Stimulated activated CD4-positive, alpha-beta T cell treated with anti-CD3 and anti-CD28 coated beads, Interleukin-2, amount 100 ng/mL, for 24 hours (primary cell): ENCODE measurements at regions not wholly inside any gene's neighbourhood (a gene's known extent, or its start where the extent isn't known, plus 50 kb on each side); places are given as distances from the start of the nearest gene placed in this dataset.

Experiments used
- DNase-seq, 2 donors: peaks; one replicate each; pipeline ENCODE4 v3.0.0-alpha.2; 2020

DNA sequence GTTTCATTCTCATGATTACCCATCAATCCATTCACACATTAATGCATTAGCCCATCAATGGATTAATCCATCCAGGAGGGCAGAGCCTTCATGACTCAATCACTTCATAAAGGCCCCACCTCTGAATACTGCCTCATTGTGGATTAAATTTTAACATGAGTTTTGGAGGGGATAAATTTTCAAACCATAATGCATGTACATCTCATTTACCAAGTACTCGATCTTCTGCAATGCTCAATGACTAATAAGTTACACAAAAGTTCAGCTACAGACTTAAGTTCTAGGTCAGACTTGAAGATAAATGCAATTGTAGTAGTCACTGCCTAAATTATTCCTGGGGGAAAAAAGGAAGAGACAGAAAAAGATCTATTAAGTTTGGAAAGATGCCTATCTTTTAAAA lies 120.0 kb upstream of the OSR1 start:
- no peak for DNase-seq

DNA sequence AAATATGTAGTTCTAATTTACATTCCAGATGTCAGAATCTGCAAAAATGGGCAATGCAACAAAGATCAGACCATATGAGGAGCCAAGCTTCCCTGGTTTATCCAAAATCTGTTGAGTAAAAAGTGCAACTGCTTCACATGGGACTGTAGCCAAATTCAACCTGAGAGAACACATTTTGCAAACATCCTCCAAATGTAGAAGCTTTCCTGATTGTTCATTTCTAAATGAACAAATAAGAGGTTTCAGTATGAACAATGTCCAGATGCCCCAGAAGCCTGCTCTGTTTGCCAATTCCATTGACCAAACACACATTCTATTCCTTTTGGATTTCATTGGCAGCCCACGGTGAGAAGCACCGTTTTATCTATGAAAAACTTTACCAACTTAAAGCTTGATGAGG lies 117.9 kb upstream of the OSR1 start:
- DNase-seq = no peak

DNA sequence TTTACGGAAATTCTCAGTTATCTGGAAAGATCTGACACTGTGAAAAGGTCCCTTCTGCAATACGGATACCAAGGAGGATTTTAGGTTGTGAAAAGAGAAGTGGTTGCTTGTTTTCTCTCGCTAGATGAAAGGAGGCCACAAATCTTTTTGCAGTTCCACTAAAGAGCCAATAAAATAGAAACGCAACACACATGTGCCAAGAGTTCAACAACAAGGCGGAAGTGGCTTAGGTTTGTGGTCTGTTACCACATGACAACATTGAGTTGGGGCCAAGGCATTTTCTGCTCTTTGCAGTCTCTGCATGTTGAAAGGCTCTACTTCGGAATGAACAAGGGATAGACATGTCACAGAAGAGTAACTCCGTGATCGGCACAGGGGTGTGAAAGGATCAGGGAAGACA lies 115.7 kb upstream of the OSR1 start:
- peak; percentile 8 to 23 for DNase-seq

DNA sequence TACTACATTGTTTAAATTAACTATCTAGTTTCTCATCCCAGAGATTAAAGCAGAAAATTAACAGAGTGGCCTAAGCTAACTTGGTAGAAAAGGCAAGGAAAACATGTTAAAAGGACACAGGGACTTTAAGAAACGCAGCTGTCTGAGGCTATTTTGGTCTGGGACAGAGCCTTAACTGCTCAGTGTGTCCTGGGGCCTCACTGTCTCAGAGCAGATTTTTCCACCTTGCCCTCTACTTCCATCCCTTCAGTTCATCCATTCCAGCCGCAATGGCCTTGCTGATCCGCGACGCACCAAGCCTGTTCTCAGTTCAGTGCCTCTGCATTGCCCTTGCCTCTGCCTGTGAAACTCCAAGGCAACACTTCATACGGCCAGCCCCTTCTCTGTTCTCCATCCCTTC lies 114.9 kb upstream of the OSR1 start:
- DNase-seq = no peak

DNA sequence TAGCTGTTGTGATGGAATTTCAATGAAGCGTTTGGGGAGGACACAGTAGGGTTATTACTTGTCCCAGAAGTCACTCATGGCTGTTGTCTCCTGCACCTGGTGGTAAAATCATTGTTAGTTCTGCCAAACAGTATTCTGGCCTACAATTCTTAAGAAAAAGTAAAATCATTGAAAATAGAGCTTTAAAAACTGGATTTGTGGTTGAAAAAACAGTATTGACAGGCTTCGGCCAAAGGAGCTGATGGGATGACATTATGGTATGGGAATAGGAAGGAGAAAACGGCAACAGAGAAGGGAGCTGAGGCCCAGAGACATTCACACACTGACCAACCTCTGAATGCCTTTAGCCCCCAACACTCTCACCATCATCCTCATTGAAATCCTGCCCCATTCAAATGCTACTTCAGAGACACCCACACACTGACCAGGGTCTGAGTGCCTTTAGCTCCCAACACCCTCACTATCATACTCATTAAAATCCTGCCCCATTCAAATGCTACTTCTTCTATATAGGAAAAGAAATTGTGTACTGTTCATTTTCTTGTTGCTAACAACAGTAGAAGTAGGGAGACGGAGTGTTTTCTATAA lies 114.1 kb upstream of the OSR1 start:
- no peak for DNase-seq

DNA sequence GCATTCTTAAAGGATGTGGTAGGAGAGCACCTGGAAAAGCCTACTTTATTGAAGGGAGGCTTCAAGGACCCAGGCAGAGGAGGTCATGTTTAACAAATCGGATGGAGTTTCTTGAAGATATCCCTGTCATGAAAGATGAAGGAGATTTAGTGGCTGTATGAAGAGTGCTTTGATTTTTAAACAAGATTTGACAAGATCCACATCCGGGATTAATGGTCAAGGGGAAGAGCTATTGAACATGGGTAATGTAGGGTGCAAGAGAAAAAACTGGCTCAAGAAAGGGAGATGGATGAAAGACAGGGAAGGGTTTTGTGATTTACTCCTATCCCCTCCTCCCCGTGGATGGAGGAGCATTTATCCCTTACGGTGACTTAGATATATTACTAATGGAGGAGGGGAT lies 113.1 kb upstream of the OSR1 start:
- no peak for DNase-seq

DNA sequence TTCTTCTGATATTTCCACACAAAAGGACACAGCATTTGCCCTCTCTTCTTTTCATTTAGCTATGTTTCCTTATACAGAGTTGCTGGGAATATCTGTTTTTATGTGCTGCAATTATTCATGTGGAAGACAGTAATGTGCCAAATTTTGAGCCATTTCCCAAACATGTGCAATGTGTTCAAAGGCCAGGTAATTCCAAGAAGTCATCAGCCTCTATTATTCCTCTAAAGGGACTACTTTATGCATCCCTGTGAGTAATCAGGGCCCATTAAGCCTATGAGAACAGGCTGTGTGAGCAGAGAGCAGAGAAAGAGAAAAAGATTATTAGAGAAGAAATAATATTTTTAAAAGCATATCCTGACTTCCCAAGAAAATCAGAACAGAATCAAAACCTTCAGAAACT lies 107.6 kb upstream of the OSR1 start:
- no peak for DNase-seq

DNA sequence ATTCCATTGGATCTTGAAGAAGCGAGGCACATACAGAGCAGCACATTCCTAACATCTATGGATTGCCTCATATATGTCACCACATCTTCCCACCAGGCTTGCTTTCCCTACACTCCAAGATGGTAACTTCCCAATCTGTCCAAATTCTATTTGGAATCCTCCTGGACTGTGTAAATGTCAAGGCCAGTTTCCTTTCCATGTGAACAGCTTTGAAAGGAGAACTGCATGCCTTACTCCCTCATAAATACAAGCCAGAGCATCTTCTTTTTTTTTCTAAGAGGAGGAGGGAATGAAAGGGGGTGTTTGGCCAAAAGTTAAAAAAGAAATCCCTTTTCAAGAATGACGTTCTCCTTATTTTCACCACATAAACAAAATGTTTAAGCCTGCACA lies 103.8 kb upstream of the OSR1 start:
- DNase-seq = no peak

DNA sequence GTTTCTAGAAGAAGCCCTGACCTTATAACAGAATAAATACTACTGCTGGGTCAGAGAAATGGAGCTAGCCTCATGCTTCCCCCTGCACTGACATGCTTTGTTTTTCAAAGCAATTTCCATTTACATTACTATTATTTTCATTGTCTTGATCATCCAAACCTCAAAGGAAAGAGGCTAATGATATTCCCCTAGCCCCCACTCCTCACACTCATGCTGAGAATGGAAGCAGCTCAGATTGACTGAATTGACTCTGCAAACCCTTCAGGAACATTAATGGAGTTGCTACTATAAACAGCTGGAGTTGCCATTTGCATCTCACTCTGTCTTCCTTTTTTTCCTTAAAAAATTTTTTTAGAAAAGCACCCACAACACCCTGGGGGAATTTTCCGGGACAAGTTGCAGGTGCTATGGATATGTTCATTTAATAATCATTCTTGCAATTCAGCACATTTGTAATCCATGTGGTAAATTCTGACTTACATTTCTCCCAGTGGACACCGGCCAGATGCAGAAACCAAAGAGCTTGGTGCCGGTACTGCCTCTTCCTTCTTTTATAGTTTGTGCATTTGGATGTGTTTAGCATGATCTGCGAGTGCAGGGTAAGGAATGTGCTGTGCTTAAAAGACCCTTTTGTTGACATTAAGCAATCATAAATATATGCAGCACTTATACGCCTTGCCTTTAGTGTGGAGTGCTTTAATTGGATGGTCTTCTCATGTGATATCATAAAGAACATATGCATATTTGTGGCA lies 103.3 kb upstream of the OSR1 start:
- no peak for DNase-seq

DNA sequence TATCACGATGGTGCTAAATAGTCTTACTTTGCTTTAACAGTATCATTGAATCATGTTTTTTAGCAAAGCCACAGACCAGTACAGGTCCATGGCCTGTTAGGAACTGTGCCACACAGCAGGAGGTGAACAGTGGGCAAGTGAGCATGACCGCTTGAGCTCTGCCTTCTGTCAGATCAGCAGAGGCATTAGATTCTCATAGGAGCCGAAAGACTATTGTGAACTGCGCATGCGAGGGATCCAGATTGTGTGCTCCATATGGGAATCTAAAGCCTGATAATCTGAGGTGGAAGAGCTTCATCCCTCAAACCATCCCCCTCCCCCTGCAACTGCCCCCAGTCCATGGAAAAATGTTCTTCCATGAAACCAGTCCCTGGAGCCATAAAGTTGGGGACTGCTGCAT lies 102.3 kb upstream of the OSR1 start:
- DNase-seq = no peak

DNA sequence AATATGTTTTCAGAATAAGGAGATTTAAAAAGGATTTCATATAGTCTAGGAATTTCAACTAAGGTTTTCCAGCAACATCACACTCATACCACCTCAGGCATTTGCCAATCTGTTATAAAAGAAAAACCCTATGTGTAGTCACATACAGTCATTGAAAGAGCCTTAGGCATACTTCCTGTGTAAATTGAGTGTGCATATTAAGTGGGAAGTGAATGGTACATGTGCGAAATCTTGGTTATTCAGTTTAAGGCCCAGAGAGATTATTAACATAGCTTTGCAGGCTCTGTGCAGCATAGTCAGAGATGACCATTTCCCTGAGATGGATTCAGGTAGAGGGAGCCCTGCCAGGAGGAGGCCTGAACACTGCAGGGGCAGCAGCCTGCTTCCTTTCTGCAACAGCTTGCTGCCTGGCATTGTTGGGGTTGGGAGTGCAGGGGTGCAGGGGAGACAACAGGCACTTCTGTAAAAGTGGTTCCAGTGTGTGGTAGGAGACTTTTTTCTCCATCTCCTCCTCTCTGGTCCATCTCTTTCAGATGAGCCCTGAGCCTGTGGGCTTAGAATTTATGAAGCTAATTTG lies 100.1 kb upstream of the OSR1 start:
- no peak for DNase-seq

DNA sequence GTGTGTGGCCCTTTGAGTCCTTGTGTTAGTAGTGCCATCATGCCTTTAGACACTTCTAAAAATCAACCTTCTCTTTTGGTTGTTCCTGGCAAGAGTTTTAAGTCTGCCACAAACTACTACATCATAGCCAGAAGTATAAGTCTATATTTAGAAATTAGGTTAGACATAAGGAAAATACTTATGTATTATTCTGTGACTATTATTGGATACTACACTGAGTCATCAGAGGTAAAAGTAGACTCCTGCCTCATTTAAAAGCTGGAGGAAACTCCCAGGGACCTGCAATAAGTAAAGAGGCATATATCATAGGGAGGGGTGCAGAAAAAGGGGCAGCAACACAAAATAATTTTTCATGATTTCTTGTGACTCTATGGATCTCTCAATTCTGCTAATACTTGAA lies 99.4 kb upstream of the OSR1 start:
- DNase-seq = no peak

DNA sequence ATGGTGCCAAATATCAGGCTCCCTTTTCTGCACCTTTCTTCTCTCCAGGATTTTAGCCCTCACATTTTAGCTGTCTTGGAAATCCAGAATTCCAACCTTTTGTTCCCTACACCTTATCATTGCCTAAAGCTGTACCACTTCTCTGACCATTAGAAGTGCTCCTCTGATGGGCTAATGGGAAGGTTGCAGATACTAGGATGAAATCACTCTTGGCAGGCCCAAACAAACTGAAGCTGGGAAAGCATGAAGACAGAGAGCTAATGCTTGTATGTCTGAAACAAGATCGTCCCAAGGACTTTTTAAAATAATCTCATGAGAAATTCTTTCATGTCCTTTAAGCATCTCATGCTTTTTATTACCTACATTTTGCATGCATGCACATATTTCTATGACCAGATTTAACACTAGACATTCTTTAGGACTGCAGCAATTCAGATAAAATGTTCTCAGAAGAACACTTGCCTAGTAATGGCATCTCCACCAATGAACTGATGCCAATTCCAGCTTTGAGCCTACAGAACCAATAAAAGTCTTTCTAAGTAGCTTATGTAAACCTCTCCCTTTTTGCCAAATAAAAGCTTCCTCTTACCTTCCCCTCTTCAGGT lies 98.4 kb upstream of the OSR1 start:
- no peak for DNase-seq

DNA sequence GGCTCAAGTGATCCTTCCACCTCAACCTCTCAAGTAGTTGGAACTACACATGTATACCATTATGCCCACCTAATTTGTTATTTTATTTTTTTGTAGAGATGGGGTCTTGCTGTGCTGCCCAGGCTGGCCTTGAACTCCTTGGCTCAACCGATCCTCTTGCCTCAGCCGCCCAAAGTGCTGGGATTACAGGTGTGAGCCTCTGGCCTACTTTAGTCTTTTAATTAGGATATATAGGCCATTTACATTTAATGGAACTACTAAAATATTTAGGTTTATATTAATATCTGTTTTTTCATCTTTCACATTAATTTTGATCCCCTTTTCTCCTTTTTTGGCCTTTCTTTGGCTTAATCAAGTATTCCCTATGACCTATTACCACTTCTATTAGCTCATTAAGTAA lies 95.7 kb upstream of the OSR1 start:
- DNase-seq = no peak

DNA sequence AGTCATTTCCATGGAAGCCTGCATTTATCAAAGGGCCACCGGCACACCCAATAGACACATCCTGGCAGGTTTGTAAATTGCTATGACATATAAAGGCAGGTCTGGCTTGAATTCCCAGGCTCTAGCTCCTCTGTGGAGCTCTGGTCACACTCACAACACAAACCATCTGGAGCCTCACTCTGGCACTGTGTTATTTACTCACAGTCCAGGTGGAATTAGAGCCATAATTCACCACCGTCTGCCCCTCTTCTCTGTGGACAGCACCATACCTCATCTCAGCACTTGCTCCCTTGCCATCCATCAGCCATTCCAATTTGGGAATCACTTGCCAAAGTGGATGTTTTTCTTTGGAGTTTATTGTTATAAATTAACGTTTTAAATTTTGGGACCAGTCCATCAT lies 84.3 kb upstream of the OSR1 start:
- no peak for DNase-seq

DNA sequence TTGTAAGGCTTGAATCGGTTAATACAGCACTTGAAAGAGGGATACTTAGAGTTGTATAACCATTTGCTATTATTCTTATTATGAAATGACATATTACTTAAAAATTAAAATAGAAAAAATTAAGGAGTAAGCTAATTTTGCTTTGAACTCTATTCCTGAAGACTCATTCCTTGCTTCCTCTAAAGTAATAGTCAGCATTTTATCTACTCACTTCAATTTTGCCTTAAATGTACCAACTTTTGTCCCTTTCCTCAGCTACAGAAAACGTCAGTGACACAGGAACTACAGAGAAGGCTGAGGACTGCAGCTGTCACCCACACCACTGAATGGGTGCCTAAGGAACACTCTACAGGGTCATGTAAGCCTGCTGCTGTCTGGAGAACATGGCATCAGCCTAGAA lies 80.7 kb upstream of the OSR1 start:
- no peak for DNase-seq

DNA sequence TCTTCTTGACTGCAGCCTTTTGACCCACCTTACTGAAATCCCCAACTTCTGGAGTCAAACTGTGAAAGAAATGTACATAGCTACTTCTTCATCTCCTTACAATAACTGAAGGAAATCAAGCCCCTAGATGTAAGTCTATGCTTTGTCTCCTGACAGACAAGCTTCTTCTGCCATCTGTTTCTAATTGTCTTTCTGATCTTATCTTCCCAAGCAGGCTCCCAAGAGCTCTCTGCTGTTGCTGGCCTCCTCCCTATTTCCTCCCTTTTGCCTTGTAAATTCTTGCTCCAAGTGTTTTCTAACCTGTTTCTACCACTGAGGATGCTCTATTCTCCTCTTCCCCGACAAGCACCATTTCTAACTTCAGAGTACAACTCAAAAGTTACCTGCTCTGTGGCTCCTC lies 77.4 kb upstream of the OSR1 start:
- DNase-seq = no peak

DNA sequence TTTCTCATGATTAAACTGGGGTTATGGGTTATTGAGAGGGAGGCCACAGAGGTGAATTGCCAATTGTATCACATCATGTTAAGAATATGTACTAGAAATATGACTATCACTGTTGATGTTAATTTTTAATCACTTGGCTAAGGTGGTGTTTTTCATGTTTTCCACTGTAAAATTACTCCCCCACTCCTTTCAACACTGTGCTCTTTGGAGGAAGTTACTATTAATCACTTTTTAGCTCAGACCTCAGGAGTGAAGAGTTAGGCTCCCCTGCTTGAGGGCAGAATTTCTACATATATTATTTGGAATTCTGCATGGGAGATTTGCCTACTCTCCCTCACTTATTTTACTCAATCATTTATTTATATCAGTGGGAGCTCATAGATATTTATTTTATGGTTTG lies 76.0 kb upstream of the OSR1 start:
- no peak for DNase-seq

DNA sequence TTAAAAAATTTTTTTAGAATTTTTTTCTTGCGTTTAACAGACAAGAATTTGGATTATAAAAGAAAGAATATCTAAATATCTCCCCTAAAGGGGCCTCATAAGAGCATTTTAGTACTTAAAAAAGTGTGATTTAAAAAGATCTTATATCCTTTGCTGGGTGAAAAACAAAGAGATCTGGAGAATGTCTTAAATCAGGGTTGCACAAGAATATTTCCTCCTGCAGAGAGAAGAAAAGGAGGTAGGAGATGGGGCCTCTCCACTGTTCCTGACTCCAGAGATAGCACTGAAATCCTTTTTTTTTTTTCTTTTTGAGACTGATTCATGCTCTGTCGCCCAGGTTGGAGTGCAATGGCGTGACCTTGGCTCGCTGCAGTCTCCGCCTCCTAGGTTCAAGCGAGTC lies 68.5 kb upstream of the OSR1 start:
- DNase-seq = no peak

DNA sequence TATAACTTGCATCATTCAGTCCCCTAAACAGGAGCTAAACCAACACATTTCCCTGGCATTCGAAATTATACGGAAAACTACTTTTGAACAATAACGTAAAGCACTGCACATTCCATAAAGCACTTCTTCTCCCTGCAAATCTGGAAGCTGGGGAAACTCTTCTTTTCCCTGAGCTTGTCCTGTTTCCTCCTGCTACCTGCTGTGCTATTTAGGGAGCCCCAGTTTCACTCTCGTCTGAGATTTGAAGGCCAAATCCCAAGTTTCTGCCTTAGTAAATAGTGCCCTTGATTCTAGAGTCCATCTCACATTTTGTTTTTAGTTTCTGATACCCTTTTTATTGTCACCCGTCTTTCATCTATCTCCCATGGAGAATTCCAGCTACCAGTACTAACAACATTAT lies 67.7 kb upstream of the OSR1 start:
- no peak for DNase-seq

DNA sequence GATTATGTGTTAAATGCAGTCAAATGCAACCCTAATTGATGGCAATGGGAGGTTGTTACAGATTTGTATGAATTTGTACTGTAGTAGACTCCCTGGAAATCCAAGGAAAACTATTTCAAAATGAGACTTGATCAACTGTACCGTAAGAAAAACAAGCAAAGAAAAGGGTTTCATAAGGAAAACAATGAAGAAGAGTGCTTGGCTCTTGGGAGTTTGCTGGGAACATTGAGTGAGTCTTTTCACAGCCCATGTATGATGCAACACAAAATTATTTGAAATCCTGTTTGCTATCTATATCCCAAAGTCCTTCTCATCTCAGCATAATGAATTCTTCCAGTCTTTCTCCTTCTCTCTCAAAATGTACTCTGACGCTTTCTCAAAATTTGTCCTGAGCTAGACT lies 67.0 kb upstream of the OSR1 start:
- DNase-seq = no peak

DNA sequence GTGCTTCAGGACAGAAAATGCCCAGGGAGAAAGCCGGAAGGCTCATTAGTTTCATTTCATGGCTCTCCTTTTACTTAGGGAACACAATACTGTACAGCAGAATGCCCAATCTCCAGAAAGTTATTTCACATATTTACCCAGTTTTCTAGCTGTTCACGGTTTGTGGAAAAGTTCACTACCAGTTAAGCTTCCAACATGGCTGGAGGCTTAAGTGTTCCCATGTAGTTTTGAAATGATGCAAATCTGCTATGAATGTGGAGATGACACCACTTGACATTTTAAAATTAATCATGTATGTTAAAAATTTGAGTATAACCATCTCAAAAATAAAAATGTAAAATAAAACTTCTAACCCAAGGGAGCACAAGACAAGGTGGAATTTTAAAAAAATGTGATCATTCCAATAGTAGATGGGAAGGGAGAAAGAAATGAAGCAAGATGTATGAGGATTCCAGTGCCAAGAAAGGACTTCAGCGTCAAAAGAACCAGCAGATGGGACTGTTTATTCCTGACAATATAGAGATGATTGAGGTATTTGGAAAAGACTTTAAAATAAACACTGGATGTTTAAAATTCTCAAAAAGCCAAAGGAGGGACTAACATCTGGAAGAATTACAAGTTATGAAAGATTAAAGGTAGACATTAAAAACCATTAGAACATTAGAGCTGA lies 60.9 kb upstream of the OSR1 start:
- DNase-seq = no peak

DNA sequence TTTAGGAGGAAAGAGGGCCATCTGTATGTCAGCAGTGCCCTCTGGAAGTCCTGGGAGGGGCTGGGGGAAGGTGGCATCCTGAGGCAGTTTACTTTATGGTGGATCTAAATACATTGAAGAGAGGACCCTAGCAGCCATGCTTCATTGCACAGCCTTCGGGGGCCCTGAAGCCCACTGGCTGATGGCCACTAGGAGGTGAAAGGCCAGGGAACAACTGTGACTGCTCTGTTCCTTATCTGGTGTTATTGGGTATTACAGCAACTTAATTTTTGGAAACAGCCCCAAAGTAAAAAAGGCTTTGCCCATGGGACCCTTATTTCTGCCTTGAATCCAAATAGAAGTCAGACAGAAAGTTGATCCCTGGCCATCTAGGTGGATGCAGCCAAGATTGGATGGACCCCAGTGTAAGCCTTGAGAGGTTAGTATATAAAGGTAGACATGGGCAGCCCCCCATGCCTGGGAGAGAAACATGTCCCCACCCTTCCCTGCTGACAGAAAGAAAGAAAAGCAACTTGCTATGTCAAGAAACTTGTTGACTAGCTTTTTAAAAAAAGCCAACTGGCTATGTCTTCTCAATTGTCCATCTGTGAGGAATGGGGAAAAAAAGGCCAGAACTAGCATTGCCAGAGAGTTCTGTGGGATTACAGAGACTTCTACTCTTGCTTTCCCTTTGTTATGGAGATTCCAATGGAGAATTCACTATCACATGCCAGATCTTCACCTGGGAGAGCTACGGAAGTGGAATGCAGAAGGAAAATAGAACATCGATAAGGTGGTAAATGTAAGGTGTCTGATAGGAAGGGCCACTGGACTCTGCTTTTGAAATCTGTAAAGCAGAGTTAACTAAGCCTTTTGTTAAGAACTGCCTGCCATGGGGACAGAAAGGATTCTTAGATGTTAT lies 58.6 kb upstream of the OSR1 start:
- no peak for DNase-seq
